ENCODE measurements at regions not wholly inside any gene's neighbourhood (a gene's known extent, or its start where the extent isn't known, plus 50 kb on each side); places are given as distances from the start of the nearest gene placed in this dataset.
"Not testable (repeated sequence)": the region's sequence is repeated elsewhere in the genome, so short reads cannot be mapped to it uniquely, and the experiment has no call there.

DNA sequence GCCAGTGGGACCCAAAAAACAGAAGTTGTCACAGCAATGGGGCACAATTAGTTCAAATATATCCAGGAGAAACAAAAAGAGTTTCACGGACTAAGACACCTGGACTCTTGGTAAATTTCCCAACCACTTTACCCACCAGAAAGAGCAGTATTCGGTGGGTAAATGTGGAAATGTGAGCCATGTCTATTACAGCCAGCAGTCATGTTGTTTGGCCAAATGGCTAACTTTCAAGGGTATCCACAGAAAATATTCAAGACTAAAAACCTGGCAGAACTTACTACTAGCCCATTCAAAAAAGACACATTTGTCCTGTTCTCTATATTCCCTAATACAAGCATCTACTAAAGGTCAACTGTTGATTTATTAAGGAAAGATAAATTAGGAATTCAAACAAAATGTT is 1296.0 kb upstream of the NXPH2 start:
- POLR2A ChIA-PET: no interaction called here

DNA sequence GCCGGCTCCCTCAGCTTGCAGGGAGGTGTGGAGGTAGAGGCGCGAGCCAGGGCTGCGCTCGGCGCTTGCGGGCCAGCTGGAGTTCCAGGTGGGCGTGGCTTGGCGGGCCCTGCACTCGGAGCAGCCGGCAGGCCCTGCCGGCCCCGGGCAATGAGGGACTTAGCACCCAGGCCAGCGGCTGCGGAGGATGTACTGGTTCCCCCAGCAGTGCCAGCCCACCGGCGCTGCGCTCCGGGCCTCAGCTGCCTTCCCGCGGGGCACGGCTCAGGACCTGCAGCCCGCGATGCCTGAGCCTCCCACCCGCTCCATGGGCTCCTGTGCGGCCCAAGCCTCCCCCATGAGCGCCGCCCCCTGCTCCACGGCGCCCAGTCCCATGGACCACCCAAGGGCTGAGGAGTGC is 1293.6 kb upstream of the NXPH2 start:
- H3K27ac ChIP-seq (ENCODE audit: insufficient read depth, low read depth, low read length); H3K4me3 ChIP-seq (replicated peaks in 1 of 3; ENCODE audit: insufficient read depth in 1 of 3, low read depth in 1 of 3, low read length in 3 of 3); H3K4me2 ChIP-seq (ENCODE audit: insufficient read depth, low read length); H3K79me2 ChIP-seq (ENCODE audit: control insufficient read depth, insufficient read depth, low read length); H3K27me3 ChIP-seq (ENCODE audit: control insufficient read depth in 2 of 2, insufficient read depth in 2 of 2, low read length in 2 of 2); H4K20me1 ChIP-seq (replicated peaks; ENCODE audit: control insufficient read depth, extremely low read depth, insufficient read depth, low read length); intact Hi-C loops (cut with micrococcal nuclease); FAIRE-seq; DNase-seq (ENCODE audit: low read depth, low spot score); H3K9me3 ChIP-seq (replicated peaks; ENCODE audit: control insufficient read depth, insufficient read depth, low read length); H3K36me3 ChIP-seq (ENCODE audit: control insufficient read depth in 2 of 2, extremely low read depth in 1 of 2, insufficient read depth in 2 of 2, low read length in 2 of 2); H3K9ac ChIP-seq (replicated peaks; ENCODE audit: extremely low read depth, insufficient read depth, low read length); dilution Hi-C loops (cut with MboI; ENCODE audit: extremely low pct_ligation_motif_present, low sequenced_read_pairs); POLR2A ChIA-PET; H3K9me1 ChIP-seq (replicated peaks; ENCODE audit: control insufficient read depth, extremely low read depth, insufficient read depth, low read length); H3K4me1 ChIP-seq (ENCODE audit: control insufficient read depth, extremely low read depth, insufficient read depth, low read length); BruUV-seq (replicated peaks); CTCF ChIA-PET; H2AFZ ChIP-seq (ENCODE audit: low read depth, low read length): not testable (repeated sequence)

More for the DNA sequence above, 1296.0 kb upstream of the NXPH2 start:
- BruUV-seq (replicated peaks): no TSS peak
- Histone ChIP-seq H3K79me2 (ENCODE audit: control insufficient read depth, insufficient read depth, low read length) (no peaks in the 10 kb centered on the region), H2AFZ (ENCODE audit: low read depth, low read length) (no peak overlapping the region), H3K27me3 (ENCODE audit: control insufficient read depth in 2 of 2, insufficient read depth in 2 of 2, low read length in 2 of 2) (no peaks in the 10 kb centered on the region), H3K9me3 (replicated peaks; ENCODE audit: control insufficient read depth, insufficient read depth, low read length) (no peaks in the 10 kb centered on the region), H3K9me1 (replicated peaks; ENCODE audit: control insufficient read depth, extremely low read depth, insufficient read depth, low read length) (no peaks in the 10 kb centered on the region), H3K4me1 (ENCODE audit: control insufficient read depth, extremely low read depth, insufficient read depth, low read length) (no peaks in the 10 kb centered on the region), H3K9ac (replicated peaks; ENCODE audit: extremely low read depth, insufficient read depth, low read length) (no peak overlapping the region), H3K4me3 (replicated peaks in 1 of 3; ENCODE audit: insufficient read depth in 1 of 3, low read depth in 1 of 3, low read length in 3 of 3) (no peak overlapping the region), H3K27ac (ENCODE audit: insufficient read depth, low read depth, low read length) (no peak overlapping the region), H3K4me2 (ENCODE audit: insufficient read depth, low read length) (no peak overlapping the region), H4K20me1 (replicated peaks; ENCODE audit: control insufficient read depth, extremely low read depth, insufficient read depth, low read length) (no peaks in the 10 kb centered on the region), H3K36me3 (ENCODE audit: control insufficient read depth in 2 of 2, extremely low read depth in 1 of 2, insufficient read depth in 2 of 2, low read length in 2 of 2) (no peaks in the 10 kb centered on the region)
- FAIRE-seq (no peak), DNase-seq (ENCODE audit: low read depth, low spot score) (no peak)
- CTCF ChIA-PET: no interaction called here
- intact Hi-C loops (cut with micrococcal nuclease): no loop called here
- dilution Hi-C loops (cut with MboI; ENCODE audit: extremely low pct_ligation_motif_present, low sequenced_read_pairs): no loop called here
- TF ChIP-seq, protein P1, sequence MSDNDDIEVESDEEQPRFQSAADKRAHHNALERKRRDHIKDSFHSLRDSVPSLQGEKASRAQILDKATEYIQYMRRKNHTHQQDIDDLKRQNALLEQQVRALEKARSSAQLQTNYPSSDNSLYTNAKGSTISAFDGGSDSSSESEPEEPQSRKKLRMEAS (IDR thresholded peaks at IDR 0.05; ENCODE audit: insufficient read depth, insufficient read length): no peak
- TF ChIP-seq GATA2 (IDR thresholded peaks at IDR 0.05; ENCODE audit: insufficient read depth, insufficient read length, low read depth, low read length): no peak
- TF ChIP-seq POLR2AphosphoS5 (IDR thresholded peaks at IDR 0.05; ENCODE audit: insufficient read depth, low read depth, low read length): no peak
- TF ChIP-seq, protein P2, sequence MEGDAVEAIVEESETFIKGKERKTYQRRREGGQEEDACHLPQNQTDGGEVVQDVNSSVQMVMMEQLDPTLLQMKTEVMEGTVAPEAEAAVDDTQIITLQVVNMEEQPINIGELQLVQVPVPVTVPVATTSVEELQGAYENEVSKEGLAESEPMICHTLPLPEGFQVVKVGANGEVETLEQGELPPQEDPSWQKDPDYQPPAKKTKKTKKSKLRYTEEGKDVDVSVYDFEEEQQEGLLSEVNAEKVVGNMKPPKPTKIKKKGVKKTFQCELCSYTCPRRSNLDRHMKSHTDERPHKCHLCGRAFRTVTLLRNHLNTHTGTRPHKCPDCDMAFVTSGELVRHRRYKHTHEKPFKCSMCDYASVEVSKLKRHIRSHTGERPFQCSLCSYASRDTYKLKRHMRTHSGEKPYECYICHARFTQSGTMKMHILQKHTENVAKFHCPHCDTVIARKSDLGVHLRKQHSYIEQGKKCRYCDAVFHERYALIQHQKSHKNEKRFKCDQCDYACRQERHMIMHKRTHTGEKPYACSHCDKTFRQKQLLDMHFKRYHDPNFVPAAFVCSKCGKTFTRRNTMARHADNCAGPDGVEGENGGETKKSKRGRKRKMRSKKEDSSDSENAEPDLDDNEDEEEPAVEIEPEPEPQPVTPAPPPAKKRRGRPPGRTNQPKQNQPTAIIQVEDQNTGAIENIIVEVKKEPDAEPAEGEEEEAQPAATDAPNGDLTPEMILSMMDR (IDR thresholded peaks at IDR 0.05; ENCODE audit: extremely low read depth in 1 of 2, insufficient read depth in 1 of 2, low read depth in 1 of 2, low read length in 2 of 2): no peak
- TF ChIP-seq MYC (IDR thresholded peaks at IDR 0.05; ENCODE audit: low read depth, low read length): no peak
- TF ChIP-seq EZH2 (IDR thresholded peaks at IDR 0.05; ENCODE audit: borderline replicate concordance, low read depth, low read length, severe bottlenecking): no peak
- no peak for TF ChIP-seq FOS (IDR thresholded peaks at IDR 0.05; ENCODE audit: borderline replicate concordance, insufficient read depth, low read length)
- no peak for TF ChIP-seq JUN (IDR thresholded peaks at IDR 0.05; ENCODE audit: borderline replicate concordance, insufficient read depth, insufficient read length, low read depth)
- TF ChIP-seq POLR2A (IDR thresholded peaks at IDR 0.05; ENCODE audit: low read depth, low read length): no peak
